GM12891 (cell line): ENCODE measurements at regions not wholly inside any gene's neighbourhood (a gene's known extent, or its start where the extent isn't known, plus 50 kb on each side); places are given as distances from the start of the nearest gene placed in this dataset.

Source experiments
- DNase-seq: peaks from one replicate; pipeline ENCODE4 v3.0.0; 2011; ENCODE audit warnings: low spot score; ENCODE audit not compliant: insufficient read length
- FAIRE-seq: peaks from 2 replicates; lab custom pipeline; 2011; peaks lifted over from hg19 to GRCh38; lab: Jason Lieb, UNC
- PAX5 ChIP-seq: IDR thresholded peaks from 2 replicates; pipeline ENCODE4 v1.6.1; 2011; ENCODE audit warnings: low read length, moderate library complexity, mild to moderate bottlenecking; ENCODE audit not compliant: insufficient read depth, severe bottlenecking
- POLR2A ChIP-seq: IDR thresholded peaks from 2 replicates; pipeline ENCODE4 v1.6.1; 2011; ENCODE audit warnings: low read depth, low read length, control low read depth
- POLR2AphosphoS5 ChIP-seq: IDR thresholded peaks from 2 replicates; pipeline ENCODE4 v1.6.1; 2011; ENCODE audit warnings: low read depth, low read length, control low read depth
- POU2F2 ChIP-seq: IDR thresholded peaks from 2 replicates; pipeline ENCODE4 v1.6.1; 2011; ENCODE audit warnings: low read depth, mild to moderate bottlenecking, control low read depth, low read length, moderate library complexity
- SPI1 ChIP-seq: IDR thresholded peaks from 2 replicates; pipeline ENCODE4 v1.6.1; 2011; ENCODE audit warnings: low read depth, low read length, control low read depth
- TAF1 ChIP-seq: IDR thresholded peaks from 2 replicates; pipeline ENCODE4 v1.6.1; 2011; ENCODE audit warnings: low read depth, low read length, control low read depth

- no peak for DNase-seq
- TF ChIP-seq TAF1, result no peak
- TF ChIP-seq POLR2A, result no peak
- no peak for TF ChIP-seq PAX5
- no peak for TF ChIP-seq POLR2AphosphoS5
- no peak for FAIRE-seq
These were observed 993.2 kb downstream of the OTOL1 start for GRCh38 chr3:162489853-162490252.

- DNase-seq (no peak), FAIRE-seq (no peak)
- TF ChIP-seq POLR2AphosphoS5 (no peak), POLR2A (no peak), TAF1 (no peak), POU2F2 (no peak), SPI1 (no peak), PAX5 (no peak)
These were observed 995.3 kb downstream of the OTOL1 start for GRCh38 chr3:162491952-162492351.

GRCh38 chr3:162492446-162493081 is 996.0 kb downstream of the OTOL1 start:
- DNase-seq (no peak), FAIRE-seq (no peak)

GRCh38 chr3:162498626-162499025 is 1002.0 kb downstream of the OTOL1 start:
- DNase-seq (no peak), FAIRE-seq (no peak)
- TF ChIP-seq POLR2AphosphoS5 (no peak), POLR2A (no peak), TAF1 (no peak), SPI1 (no peak), POU2F2 (no peak), PAX5 (no peak)

More at GRCh38 chr3:162492446-162493081, 996.0 kb downstream of the OTOL1 start:
- TF ChIP-seq POU2F2, result no peak
- TF ChIP-seq POLR2AphosphoS5, result no peak
- TF ChIP-seq SPI1, result no peak
- TF ChIP-seq TAF1, result no peak
- TF ChIP-seq PAX5, result no peak
- no peak for TF ChIP-seq POLR2A

- DNase-seq (no peak), FAIRE-seq (no peak)
- TF ChIP-seq POLR2A, result no peak
- TF ChIP-seq POLR2AphosphoS5, result no peak
- no peak for TF ChIP-seq POU2F2
- no peak for TF ChIP-seq SPI1
- TF ChIP-seq TAF1, result no peak
- TF ChIP-seq PAX5, result no peak
These were observed 1010.8 kb downstream of the OTOL1 start for GRCh38 chr3:162507397-162507796.

GRCh38 chr3:162512488-162512887 is 1015.9 kb downstream of the OTOL1 start:
- no peak for TF ChIP-seq POLR2AphosphoS5
- no peak for TF ChIP-seq TAF1
- TF ChIP-seq POU2F2, result no peak
- no peak for TF ChIP-seq SPI1
- no peak for TF ChIP-seq PAX5
- no peak for TF ChIP-seq POLR2A
- DNase-seq (no peak), FAIRE-seq (no peak)

- DNase-seq (no peak), FAIRE-seq (no peak)
- TF ChIP-seq POU2F2 (no peak), POLR2A (no peak), SPI1 (no peak), POLR2AphosphoS5 (no peak), TAF1 (no peak), PAX5 (no peak)
These were observed 1020.5 kb downstream of the OTOL1 start for GRCh38 chr3:162517110-162517509.

- no peak for FAIRE-seq
- no peak for TF ChIP-seq TAF1
- TF ChIP-seq SPI1, result no peak
- TF ChIP-seq PAX5, result no peak
- TF ChIP-seq POLR2A, result no peak
- TF ChIP-seq POLR2AphosphoS5, result no peak
- no peak for TF ChIP-seq POU2F2
These were observed 1025.1 kb downstream of the OTOL1 start for GRCh38 chr3:162521669-162522068.

GRCh38 chr3:162525066-162525742 is 1028.6 kb downstream of the OTOL1 start:
- DNase-seq, result no peak
- no peak for FAIRE-seq
- TF ChIP-seq POU2F2 (no peak), SPI1 (no peak), PAX5 (no peak), TAF1 (no peak), POLR2AphosphoS5 (no peak), POLR2A (no peak)

More at GRCh38 chr3:162521669-162522068, 1025.1 kb downstream of the OTOL1 start:
- no peak for DNase-seq
